Activated CD4-positive, alpha-beta T cell treated with anti-CD3 and anti-CD28 coated beads, Interleukin-2, amount 10 ng/mL, durations not matched to agents 7 days and 5 days (primary cell): ENCODE measurements at regions not wholly inside any gene's neighbourhood (a gene's known extent, or its start where the extent isn't known, plus 50 kb on each side); places are given as distances from the start of the nearest gene placed in this dataset.
"Not testable (repeated sequence)": the region's sequence is repeated elsewhere in the genome, so short reads cannot be mapped to it uniquely, and the experiment has no call there.

Experiments
- CTCF ChIA-PET: fragments of 350-600 bp; sonication (Branson Sonifier 250); formaldehyde crosslinking; loops from one replicate; lab custom pipeline; 2021; ENCODE audit warnings: antibody characterized with exemption; lab: Charles Lee
- POLR2A ChIA-PET: fragments of 350-600 bp; sonication (Branson Sonifier 250); formaldehyde crosslinking; loops from one replicate; lab custom pipeline; 2021; ENCODE audit warnings: antibody characterized with exemption; lab: Charles Lee
- DNase-seq: peaks from one replicate; pipeline ENCODE4 v3.0.0-alpha.2; 2020
- H3K27ac Mint-ChIP-seq: one replicate; pipeline ENCODE4 v1.8.0; 2021; ENCODE audit warnings: mild to moderate bottlenecking, moderate library complexity, mixed read lengths
- H3K27me3 Mint-ChIP-seq: one replicate; pipeline ENCODE4 v1.8.0; 2021; ENCODE audit warnings: mixed read lengths
- H3K36me3 Mint-ChIP-seq: one replicate; pipeline ENCODE4 v1.8.0; 2021; ENCODE audit warnings: low read depth, mixed read lengths
- H3K4me1 Mint-ChIP-seq: one replicate; pipeline ENCODE4 v1.8.0; 2021; ENCODE audit warnings: mixed read lengths
- H3K4me3 Mint-ChIP-seq: one replicate; pipeline ENCODE4 v1.8.0; 2021; ENCODE audit warnings: mild to moderate bottlenecking, moderate library complexity, mixed read lengths
- H3K9me3 Mint-ChIP-seq: one replicate; pipeline ENCODE4 v1.8.0; 2021; ENCODE audit warnings: mixed read lengths

GRCh38 chr3:139130390-139131140, 85.9 kb upstream of the PRR23C start:
- Mint-ChIP-seq H3K36me3 (no peaks in the 10 kb centered on the region), H3K27me3 (no peaks in the 10 kb centered on the region), H3K27ac (no peak overlapping the region), H3K4me1 (no peaks in the 10 kb centered on the region), H3K4me3 (no peak overlapping the region), H3K9me3 (no peaks in the 10 kb centered on the region)
- DNase-seq: no peak
- POLR2A ChIA-PET: no interaction called here
- CTCF ChIA-PET: no interaction called here

GRCh38 chr3:139131951-139132350, 87.3 kb upstream of the PRR23C start:
- ChIA-PET CTCF (no interaction called here), POLR2A (no interaction called here)
- no peaks in the 10 kb centered on the region for H3K27me3 Mint-ChIP-seq
- no peaks in the 10 kb centered on the region for H3K9me3 Mint-ChIP-seq
- no peak for DNase-seq
- H3K4me3 Mint-ChIP-seq: no peak overlapping the region
- no peaks in the 10 kb centered on the region for H3K4me1 Mint-ChIP-seq
- H3K27ac Mint-ChIP-seq: no peak overlapping the region
- no peaks in the 10 kb centered on the region for H3K36me3 Mint-ChIP-seq

- Mint-ChIP-seq H3K27me3 (no peaks in the 10 kb centered on the region), H3K4me1 (no peaks in the 10 kb centered on the region), H3K4me3 (no peak overlapping the region), H3K36me3 (no peaks in the 10 kb centered on the region), H3K9me3 (no peaks in the 10 kb centered on the region), H3K27ac (no peak overlapping the region)
- DNase-seq: no peak
- ChIA-PET POLR2A (no interaction called here), CTCF (no interaction called here)
These were observed 88.3 kb upstream of the PRR23C start for GRCh38 chr3:139132976-139133375.

GRCh38 chr3:139134678-139135372, 90.1 kb upstream of the PRR23C start:
- no peak overlapping the region for H3K27ac Mint-ChIP-seq
- no peaks in the 10 kb centered on the region for H3K4me1 Mint-ChIP-seq
- no peaks in the 10 kb centered on the region for H3K9me3 Mint-ChIP-seq
- H3K4me3 Mint-ChIP-seq: no peak overlapping the region
- ChIA-PET CTCF (no interaction called here), POLR2A (no interaction called here)
- no peaks in the 10 kb centered on the region for H3K27me3 Mint-ChIP-seq
- H3K36me3 Mint-ChIP-seq: no peaks in the 10 kb centered on the region
- no peak for DNase-seq

- DNase-seq: no peak
- Mint-ChIP-seq H3K9me3 (no peaks in the 10 kb centered on the region), H3K36me3 (no peaks in the 10 kb centered on the region), H3K27ac (no peak overlapping the region), H3K27me3 (no peaks in the 10 kb centered on the region), H3K4me1 (no peaks in the 10 kb centered on the region), H3K4me3 (no peak overlapping the region)
- POLR2A ChIA-PET: no interaction called here
- CTCF ChIA-PET: no interaction called here
These were observed 91.0 kb upstream of the PRR23C start for GRCh38 chr3:139135657-139136056.

- POLR2A ChIA-PET: no interaction called here
- H3K4me3 Mint-ChIP-seq: no peak overlapping the region
- no peaks in the 10 kb centered on the region for H3K36me3 Mint-ChIP-seq
- H3K27ac Mint-ChIP-seq: no peak overlapping the region
- H3K9me3 Mint-ChIP-seq: no peaks in the 10 kb centered on the region
- H3K4me1 Mint-ChIP-seq: no peaks in the 10 kb centered on the region
- no peaks in the 10 kb centered on the region for H3K27me3 Mint-ChIP-seq
- DNase-seq: no peak
- CTCF ChIA-PET: no interaction called here
These were observed 91.9 kb upstream of the PRR23C start for GRCh38 chr3:139136469-139137202.

GRCh38 chr3:139140553-139140952, 95.9 kb upstream of the PRR23C start:
- no peaks in the 10 kb centered on the region for H3K4me1 Mint-ChIP-seq
- no peak for DNase-seq
- ChIA-PET CTCF (no interaction called here), POLR2A (no interaction called here)
- no peaks in the 10 kb centered on the region for H3K9me3 Mint-ChIP-seq
- no peaks in the 10 kb centered on the region for H3K27me3 Mint-ChIP-seq
- no peak overlapping the region for H3K4me3 Mint-ChIP-seq
- H3K36me3 Mint-ChIP-seq: no peaks in the 10 kb centered on the region
- H3K27ac Mint-ChIP-seq: no peak overlapping the region

- H3K4me1 Mint-ChIP-seq, H3K27ac Mint-ChIP-seq, H3K9me3 Mint-ChIP-seq, POLR2A ChIA-PET, H3K27me3 Mint-ChIP-seq, H3K4me3 Mint-ChIP-seq, CTCF ChIA-PET, H3K36me3 Mint-ChIP-seq, DNase-seq: not testable (repeated sequence)
These were observed 101.3 kb upstream of the PRR23C start for GRCh38 chr3:139145980-139146379.

- Mint-ChIP-seq H3K27me3 (peaks cover 14% of the 10 kb centered on the region), H3K27ac (no peak overlapping the region), H3K9me3 (no peaks in the 10 kb centered on the region), H3K36me3 (no peaks in the 10 kb centered on the region), H3K4me3 (no peak overlapping the region), H3K4me1 (no peaks in the 10 kb centered on the region)
- DNase-seq: no peak
- ChIA-PET POLR2A (no interaction called here), CTCF (no interaction called here)
These were observed 106.8 kb upstream of the PRR23C start for GRCh38 chr3:139151530-139151929.

GRCh38 chr3:139153434-139153833, 108.7 kb upstream of the PRR23C start:
- POLR2A ChIA-PET, H3K4me1 Mint-ChIP-seq, H3K36me3 Mint-ChIP-seq, H3K4me3 Mint-ChIP-seq, CTCF ChIA-PET, H3K27ac Mint-ChIP-seq, H3K9me3 Mint-ChIP-seq, DNase-seq: not testable (repeated sequence)
- peaks cover 14% of the 10 kb centered on the region for H3K27me3 Mint-ChIP-seq

- no peaks in the 10 kb centered on the region for H3K36me3 Mint-ChIP-seq
- peaks cover 9% of the 10 kb centered on the region for H3K27me3 Mint-ChIP-seq
- CTCF ChIA-PET: no interaction called here
- no peaks in the 10 kb centered on the region for H3K9me3 Mint-ChIP-seq
- POLR2A ChIA-PET: no interaction called here
- H3K4me3 Mint-ChIP-seq: no peak overlapping the region
- H3K4me1 Mint-ChIP-seq: no peaks in the 10 kb centered on the region
- no peak overlapping the region for H3K27ac Mint-ChIP-seq
- no peak for DNase-seq
These were observed 112.7 kb upstream of the PRR23C start for GRCh38 chr3:139157161-139157932.

- no peaks in the 10 kb centered on the region for H3K9me3 Mint-ChIP-seq
- H3K36me3 Mint-ChIP-seq: no peaks in the 10 kb centered on the region
- no peak overlapping the region for H3K27ac Mint-ChIP-seq
- CTCF ChIA-PET: no interaction called here
- POLR2A ChIA-PET: no interaction called here
- no peak for DNase-seq
- no peak overlapping the region for H3K4me3 Mint-ChIP-seq
- no peaks in the 10 kb centered on the region for H3K4me1 Mint-ChIP-seq
- peaks cover 2% of the 10 kb centered on the region for H3K27me3 Mint-ChIP-seq
These were observed 114.7 kb upstream of the PRR23C start for GRCh38 chr3:139159356-139159755.
